ENCODE measurements at regions not wholly inside any gene's neighbourhood (a gene's known extent, or its start where the extent isn't known, plus 50 kb on each side); places are given as distances from the start of the nearest gene placed in this dataset.

- Histone ChIP-seq H3K4me3 (ENCODE audit: low read length) (no peak overlapping the region), H3K9me3 (ENCODE audit: control insufficient read depth, insufficient read depth, low read length) (no peaks in the 10 kb centered on the region), H3K27ac (ENCODE audit: low read length) (no peak overlapping the region), H3K4me1 (ENCODE audit: control insufficient read depth, insufficient read depth, low read length) (no peaks in the 10 kb centered on the region), H3K27me3 (ENCODE audit: control insufficient read depth, insufficient read depth, low read length) (no peaks in the 10 kb centered on the region), H3K36me3 (ENCODE audit: control insufficient read depth, insufficient read depth, low read length) (no peaks in the 10 kb centered on the region)
- Mint-ChIP-seq H3K27me3 (ENCODE audit: low read depth in 2 of 2) (no peaks in the 10 kb centered on the region), H3K9me3 (no peaks in the 10 kb centered on the region), H3K27ac (no peak overlapping the region), H3K4me1 (no peaks in the 10 kb centered on the region), H3K36me3 (no peaks in the 10 kb centered on the region), H3K4me3 (no peak overlapping the region)
- intact Hi-C loops (cut with micrococcal nuclease), result no loop called here
- 67% methylated on average over 18 of the region's 18 CpGs for WGBS (ENCODE audit: insufficient coverage)
- no peak for TF ChIP-seq CTCF (IDR thresholded peaks at IDR 0.05)
- DNase-seq (no peak), ATAC-seq (no peak)
Observed at GRCh38 chr17:72465191-72466024, 344.6 kb downstream of the SOX9 start.

- Histone ChIP-seq H3K27me3 (ENCODE audit: control insufficient read depth, insufficient read depth, low read length) (no peaks in the 10 kb centered on the region), H3K9me3 (ENCODE audit: control insufficient read depth, insufficient read depth, low read length) (no peaks in the 10 kb centered on the region), H3K4me1 (ENCODE audit: control insufficient read depth, insufficient read depth, low read length) (no peaks in the 10 kb centered on the region), H3K27ac (ENCODE audit: low read length) (no peak overlapping the region), H3K4me3 (ENCODE audit: low read length) (no peak overlapping the region), H3K36me3 (ENCODE audit: control insufficient read depth, insufficient read depth, low read length) (no peaks in the 10 kb centered on the region)
- no peaks in the 10 kb centered on the region for H3K27me3 Mint-ChIP-seq (ENCODE audit: low read depth in 2 of 2)
- no peak for ATAC-seq
- no peaks in the 10 kb centered on the region for H3K9me3 Mint-ChIP-seq
- H3K36me3 Mint-ChIP-seq, result no peaks in the 10 kb centered on the region
- no peaks in the 10 kb centered on the region for H3K4me1 Mint-ChIP-seq
- TF ChIP-seq CTCF (IDR thresholded peaks at IDR 0.05), result no peak
- DNase-seq, result no peak
- H3K27ac Mint-ChIP-seq, result no peak overlapping the region
- H3K4me3 Mint-ChIP-seq, result no peak overlapping the region
- intact Hi-C loops (cut with micrococcal nuclease), result no loop called here
Observed at GRCh38 chr17:72466199-72466598, 345.4 kb downstream of the SOX9 start.

- 88% methylated on average over 3 of the region's 3 CpGs for WGBS (ENCODE audit: insufficient coverage)
- H3K9me3 ChIP-seq (ENCODE audit: control insufficient read depth, insufficient read depth, low read length), result no peaks in the 10 kb centered on the region
- no peaks in the 10 kb centered on the region for H3K36me3 ChIP-seq (ENCODE audit: control insufficient read depth, insufficient read depth, low read length)
- no peak for TF ChIP-seq CTCF (IDR thresholded peaks at IDR 0.05)
- H3K4me3 ChIP-seq (ENCODE audit: low read length), result no peak overlapping the region
- Mint-ChIP-seq H3K4me3 (no peak overlapping the region), H3K36me3 (no peaks in the 10 kb centered on the region), H3K27me3 (ENCODE audit: low read depth in 2 of 2) (no peaks in the 10 kb centered on the region), H3K4me1 (no peaks in the 10 kb centered on the region), H3K27ac (no peak overlapping the region), H3K9me3 (no peaks in the 10 kb centered on the region)
- no peak overlapping the region for H3K27ac ChIP-seq (ENCODE audit: low read length)
- intact Hi-C loops (cut with micrococcal nuclease), result no loop called here
- H3K4me1 ChIP-seq (ENCODE audit: control insufficient read depth, insufficient read depth, low read length), result no peaks in the 10 kb centered on the region
- no peak for ATAC-seq
- no peaks in the 10 kb centered on the region for H3K27me3 ChIP-seq (ENCODE audit: control insufficient read depth, insufficient read depth, low read length)
- no peak for DNase-seq
Observed at GRCh38 chr17:72466606-72467005, 345.8 kb downstream of the SOX9 start.

Data from natural killer cell (primary cell).